GM23338 (cell line): ENCODE measurements at regions not wholly inside any gene's neighbourhood (a gene's known extent, or its start where the extent isn't known, plus 50 kb on each side); places are given as distances from the start of the nearest gene placed in this dataset.
"Not testable (repeated sequence)": the region's sequence is repeated elsewhere in the genome, so short reads cannot be mapped to it uniquely, and the experiment has no call there.

Source experiments
- ATAC-seq: fragments of 200-7000 bp; cut with Tn5 transposase; 3 replicates; pipeline ENCODE4 v1.9.1; 2020
- DNase-seq: peaks from one replicate; pipeline ENCODE4 v3.0.0-alpha.2; 2015; ENCODE audit warnings: low spot score
- H2AFZ ChIP-seq: fragments of 200-600 bp; sonication (generic); 2 replicates; pipeline ENCODE4 v1.8.0; 2016; ENCODE audit warnings: antibody characterized with exemption, mild to moderate bottlenecking, moderate library complexity
- H3F3A ChIP-seq: fragments of 200-600 bp; sonication (generic); replicated peaks from 2 replicates; pipeline ENCODE4 v1.8.0; 2017; ENCODE audit warnings: antibody characterized with exemption, mixed run types, low read depth
- H3K27ac ChIP-seq: fragments of 200-600 bp; sonication (generic); 2 replicates; pipeline ENCODE4 v1.6.1; 2016; ENCODE audit warnings: low read depth
- H3K27me3 ChIP-seq: fragments of 200-600 bp; sonication (generic); 2 replicates; pipeline ENCODE4 v1.8.0; 2016; ENCODE audit warnings: mild to moderate bottlenecking, mixed run types, moderate library complexity; ENCODE audit not compliant: insufficient read depth
- H3K36me3 ChIP-seq: fragments of 200-600 bp; sonication (generic); 2 replicates; pipeline ENCODE4 v1.8.0; 2016; ENCODE audit warnings: mild to moderate bottlenecking; ENCODE audit not compliant: insufficient read depth
- H3K4me1 ChIP-seq: fragments of 200-600 bp; sonication (generic); 2 replicates; pipeline ENCODE4 v1.8.0; 2016; ENCODE audit warnings: mild to moderate bottlenecking, moderate library complexity; ENCODE audit not compliant: insufficient read depth
- H3K4me2 ChIP-seq: fragments of 200-600 bp; sonication (generic); 2 replicates; pipeline ENCODE4 v1.7.1; 2017; ENCODE audit warnings: mixed run types
- H3K4me3 ChIP-seq: fragments of 200-600 bp; sonication (generic); 2 replicates; pipeline ENCODE4 v1.6.1; 2016; ENCODE audit warnings: mixed run types
- H3K79me2 ChIP-seq: fragments of 200-600 bp; sonication (generic); replicated peaks from 2 replicates; pipeline ENCODE4 v1.8.0; 2017; ENCODE audit warnings: mild to moderate bottlenecking; ENCODE audit not compliant: insufficient read depth
- H3K9me2 ChIP-seq: fragments of 200-600 bp; sonication (generic); 2 replicates; pipeline ENCODE4 v1.8.0; 2017; ENCODE audit not compliant: insufficient read depth
- H4K20me1 ChIP-seq: fragments of 200-600 bp; sonication (generic); replicated peaks from 2 replicates; pipeline ENCODE4 v1.8.0; 2017; ENCODE audit warnings: mild to moderate bottlenecking; ENCODE audit not compliant: insufficient read depth
- H3K27ac Mint-ChIP-seq: 2 replicates; pipeline ENCODE4 v1.8.0; 2020; ENCODE audit warnings: inconsistent platforms, mild to moderate bottlenecking, moderate library complexity, mixed read lengths
- H3K27me3 Mint-ChIP-seq: 3 replicates; pipeline ENCODE4 v1.8.0; 2022; ENCODE audit warnings: low read depth, mild to moderate bottlenecking, moderate library complexity, mixed read lengths, inconsistent platforms; ENCODE audit not compliant: insufficient read depth, poor library complexity
- H3K36me3 Mint-ChIP-seq: 3 replicates; pipeline ENCODE4 v1.8.0; 2021; ENCODE audit warnings: low read depth, mild to moderate bottlenecking, inconsistent platforms, moderate library complexity, mixed read lengths
- H3K4me1 Mint-ChIP-seq: 3 replicates; pipeline ENCODE4 v1.8.0; 2020; ENCODE audit warnings: mild to moderate bottlenecking, inconsistent platforms, mixed read lengths
- H3K4me3 Mint-ChIP-seq: 3 replicates; pipeline ENCODE4 v1.8.0; 2021; ENCODE audit warnings: moderate library complexity, mild to moderate bottlenecking, inconsistent platforms, mixed read lengths
- H3K9me3 Mint-ChIP-seq: 3 replicates; pipeline ENCODE4 v1.8.0; 2020; ENCODE audit warnings: moderate library complexity, mild to moderate bottlenecking, inconsistent platforms, mixed read lengths
- CREB1 ChIP-seq: fragments of 250-450 bp; sonication (Bioruptor Pico); IDR thresholded peaks from 2 replicates; pipeline ENCODE4 v1.5.0; 2020; ENCODE audit warnings: low read depth, mild to moderate bottlenecking, moderate library complexity
- JUNB ChIP-seq: IDR thresholded peaks from one replicate; pipeline ENCODE4 v1.6.1; 2016; ENCODE audit warnings: antibody characterized with exemption; ENCODE audit not compliant: unreplicated experiment
- NANOG ChIP-seq: IDR thresholded peaks from 2 replicates; pipeline ENCODE4 v1.6.1; 2016; ENCODE audit warnings: antibody characterized with exemption, borderline replicate concordance
- POLR2AphosphoS5 ChIP-seq: IDR thresholded peaks from 2 replicates; pipeline ENCODE4 v1.6.1; 2016; ENCODE audit warnings: antibody characterized with exemption, low read depth
- STAT1 ChIP-seq: IDR thresholded peaks from one replicate; pipeline ENCODE4 v1.6.1; 2016; ENCODE audit warnings: antibody characterized with exemption; ENCODE audit not compliant: unreplicated experiment
- ZNF114 ChIP-seq: fragments of 250-450 bp; sonication (Bioruptor Pico); IDR thresholded peaks from 2 replicates; pipeline ENCODE4 v1.5.0; 2020; ENCODE audit warnings: mild to moderate bottlenecking, moderate library complexity
- TF ChIP-seq, protein P1 (sequence below): fragments of 250-450 bp; sonication (Bioruptor Pico); IDR thresholded peaks from 2 replicates; pipeline ENCODE4 v1.5.0; 2020; ENCODE audit warnings: mild to moderate bottlenecking, moderate library complexity
- TF ChIP-seq, protein P2 (sequence below): IDR thresholded peaks from one replicate; pipeline ENCODE4 v1.6.1; 2018; ENCODE audit warnings: antibody characterized with exemption; ENCODE audit not compliant: unreplicated experiment
- TF ChIP-seq, protein P3 (sequence below), 2 experiments: fragments of 200-600 bp in 1 of 2; sonication (generic) in 1 of 2; conservative IDR thresholded peaks; 2 replicates each; pipeline versions ENCODE4 v1.5.1 to v1.6.1; 2016 to 2017; ENCODE audit warnings: antibody characterized with exemption in 2 of 2, low read depth in 2 of 2, mild to moderate bottlenecking in 2 of 2, moderate library complexity in 1 of 2

DNA sequence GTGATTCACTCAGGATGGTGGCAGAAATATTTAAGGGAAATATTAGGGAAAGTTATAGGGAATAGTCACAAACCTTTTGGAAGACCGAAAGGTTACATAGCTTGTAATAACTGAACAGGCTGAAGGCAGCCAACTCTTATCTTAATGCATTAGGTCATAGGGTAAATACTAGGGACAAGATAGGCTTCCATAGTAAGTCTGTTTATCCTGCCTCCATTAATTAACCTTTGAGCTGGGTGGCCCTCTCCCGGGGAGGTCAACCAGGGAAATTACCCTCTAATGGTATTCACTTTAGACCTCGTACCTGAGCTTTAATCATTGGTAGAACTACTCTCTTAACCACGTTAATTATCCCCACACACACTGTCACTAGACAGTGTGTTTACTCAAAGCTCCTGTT lies 981.8 kb downstream of the SLC16A7 start (continued):
- TF ChIP-seq, protein P1, sequence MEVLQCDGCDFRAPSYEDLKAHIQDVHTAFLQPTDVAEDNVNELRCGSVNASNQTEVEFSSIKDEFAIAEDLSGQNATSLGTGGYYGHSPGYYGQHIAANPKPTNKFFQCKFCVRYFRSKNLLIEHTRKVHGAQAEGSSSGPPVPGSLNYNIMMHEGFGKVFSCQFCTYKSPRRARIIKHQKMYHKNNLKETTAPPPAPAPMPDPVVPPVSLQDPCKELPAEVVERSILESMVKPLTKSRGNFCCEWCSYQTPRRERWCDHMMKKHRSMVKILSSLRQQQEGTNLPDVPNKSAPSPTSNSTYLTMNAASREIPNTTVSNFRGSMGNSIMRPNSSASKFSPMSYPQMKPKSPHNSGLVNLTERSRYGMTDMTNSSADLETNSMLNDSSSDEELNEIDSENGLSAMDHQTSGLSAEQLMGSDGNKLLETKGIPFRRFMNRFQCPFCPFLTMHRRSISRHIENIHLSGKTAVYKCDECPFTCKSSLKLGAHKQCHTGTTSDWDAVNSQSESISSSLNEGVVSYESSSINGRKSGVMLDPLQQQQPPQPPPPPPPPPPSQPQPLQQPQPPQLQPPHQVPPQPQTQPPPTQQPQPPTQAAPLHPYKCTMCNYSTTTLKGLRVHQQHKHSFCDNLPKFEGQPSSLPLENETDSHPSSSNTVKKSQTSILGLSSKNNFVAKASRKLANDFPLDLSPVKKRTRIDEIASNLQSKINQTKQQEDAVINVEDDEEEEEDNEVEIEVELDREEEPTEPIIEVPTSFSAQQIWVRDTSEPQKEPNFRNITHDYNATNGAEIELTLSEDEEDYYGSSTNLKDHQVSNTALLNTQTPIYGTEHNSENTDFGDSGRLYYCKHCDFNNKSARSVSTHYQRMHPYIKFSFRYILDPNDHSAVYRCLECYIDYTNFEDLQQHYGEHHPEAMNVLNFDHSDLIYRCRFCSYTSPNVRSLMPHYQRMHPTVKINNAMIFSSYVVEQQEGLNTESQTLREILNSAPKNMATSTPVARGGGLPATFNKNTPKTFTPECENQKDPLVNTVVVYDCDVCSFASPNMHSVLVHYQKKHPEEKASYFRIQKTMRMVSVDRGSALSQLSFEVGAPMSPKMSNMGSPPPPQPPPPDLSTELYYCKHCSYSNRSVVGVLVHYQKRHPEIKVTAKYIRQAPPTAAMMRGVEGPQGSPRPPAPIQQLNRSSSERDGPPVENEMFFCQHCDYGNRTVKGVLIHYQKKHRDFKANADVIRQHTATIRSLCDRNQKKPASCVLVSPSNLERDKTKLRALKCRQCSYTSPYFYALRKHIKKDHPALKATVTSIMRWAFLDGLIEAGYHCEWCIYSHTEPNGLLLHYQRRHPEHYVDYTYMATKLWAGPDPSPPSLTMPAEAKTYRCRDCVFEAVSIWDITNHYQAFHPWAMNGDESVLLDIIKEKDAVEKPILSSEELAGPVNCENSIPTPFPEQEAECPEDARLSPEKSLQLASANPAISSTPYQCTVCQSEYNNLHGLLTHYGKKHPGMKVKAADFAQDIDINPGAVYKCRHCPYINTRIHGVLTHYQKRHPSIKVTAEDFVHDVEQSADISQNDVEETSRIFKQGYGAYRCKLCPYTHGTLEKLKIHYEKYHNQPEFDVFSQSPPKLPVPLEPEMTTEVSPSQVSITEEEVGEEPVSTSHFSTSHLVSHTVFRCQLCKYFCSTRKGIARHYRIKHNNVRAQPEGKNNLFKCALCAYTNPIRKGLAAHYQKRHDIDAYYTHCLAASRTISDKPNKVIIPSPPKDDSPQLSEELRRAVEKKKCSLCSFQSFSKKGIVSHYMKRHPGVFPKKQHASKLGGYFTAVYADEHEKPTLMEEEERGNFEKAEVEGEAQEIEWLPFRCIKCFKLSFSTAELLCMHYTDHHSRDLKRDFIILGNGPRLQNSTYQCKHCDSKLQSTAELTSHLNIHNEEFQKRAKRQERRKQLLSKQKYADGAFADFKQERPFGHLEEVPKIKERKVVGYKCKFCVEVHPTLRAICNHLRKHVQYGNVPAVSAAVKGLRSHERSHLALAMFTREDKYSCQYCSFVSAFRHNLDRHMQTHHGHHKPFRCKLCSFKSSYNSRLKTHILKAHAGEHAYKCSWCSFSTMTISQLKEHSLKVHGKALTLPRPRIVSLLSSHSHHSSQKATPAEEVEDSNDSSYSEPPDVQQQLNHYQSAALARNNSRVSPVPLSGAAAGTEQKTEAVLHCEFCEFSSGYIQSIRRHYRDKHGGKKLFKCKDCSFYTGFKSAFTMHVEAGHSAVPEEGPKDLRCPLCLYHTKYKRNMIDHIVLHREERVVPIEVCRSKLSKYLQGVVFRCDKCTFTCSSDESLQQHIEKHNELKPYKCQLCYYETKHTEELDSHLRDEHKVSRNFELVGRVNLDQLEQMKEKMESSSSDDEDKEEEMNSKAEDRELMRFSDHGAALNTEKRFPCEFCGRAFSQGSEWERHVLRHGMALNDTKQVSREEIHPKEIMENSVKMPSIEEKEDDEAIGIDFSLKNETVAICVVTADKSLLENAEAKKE (CRISPR knock-in tag) = no peak
- TF ChIP-seq JUNB = no peak
- no peak for TF ChIP-seq ZNF114 (CRISPR knock-in tag)

DNA sequence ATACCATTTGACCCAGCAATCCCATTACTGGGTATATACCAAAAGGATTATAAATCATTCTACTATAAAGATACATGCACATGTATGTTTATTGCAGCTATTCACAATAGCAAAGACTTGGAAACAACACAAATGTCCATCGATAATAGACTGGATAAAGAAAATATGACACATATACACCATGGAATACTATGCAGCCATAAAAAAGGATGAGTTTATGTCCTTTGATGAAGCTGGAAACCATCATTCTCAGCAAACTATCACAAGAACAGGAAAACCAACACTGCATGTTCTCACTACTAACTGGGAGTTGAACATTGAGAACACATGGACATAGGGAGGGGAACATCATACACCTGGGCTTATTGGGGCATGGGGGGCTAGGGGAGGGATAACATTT lies 991.8 kb downstream of the SLC16A7 start:
- not testable (repeated sequence) for H3K9me2 ChIP-seq, H3K36me3 Mint-ChIP-seq, H3K27ac ChIP-seq, ATAC-seq, H4K20me1 ChIP-seq, H3K27me3 Mint-ChIP-seq, H3F3A ChIP-seq, H3K4me3 Mint-ChIP-seq, H3K4me3 ChIP-seq, DNase-seq, H3K27me3 ChIP-seq, H2AFZ ChIP-seq, H3K4me2 ChIP-seq, H3K36me3 ChIP-seq, H3K4me1 Mint-ChIP-seq, H3K27ac Mint-ChIP-seq, H3K4me1 ChIP-seq, H3K79me2 ChIP-seq
- H3K9me3 Mint-ChIP-seq = peaks cover 21% of the 10 kb centered on the region

DNA sequence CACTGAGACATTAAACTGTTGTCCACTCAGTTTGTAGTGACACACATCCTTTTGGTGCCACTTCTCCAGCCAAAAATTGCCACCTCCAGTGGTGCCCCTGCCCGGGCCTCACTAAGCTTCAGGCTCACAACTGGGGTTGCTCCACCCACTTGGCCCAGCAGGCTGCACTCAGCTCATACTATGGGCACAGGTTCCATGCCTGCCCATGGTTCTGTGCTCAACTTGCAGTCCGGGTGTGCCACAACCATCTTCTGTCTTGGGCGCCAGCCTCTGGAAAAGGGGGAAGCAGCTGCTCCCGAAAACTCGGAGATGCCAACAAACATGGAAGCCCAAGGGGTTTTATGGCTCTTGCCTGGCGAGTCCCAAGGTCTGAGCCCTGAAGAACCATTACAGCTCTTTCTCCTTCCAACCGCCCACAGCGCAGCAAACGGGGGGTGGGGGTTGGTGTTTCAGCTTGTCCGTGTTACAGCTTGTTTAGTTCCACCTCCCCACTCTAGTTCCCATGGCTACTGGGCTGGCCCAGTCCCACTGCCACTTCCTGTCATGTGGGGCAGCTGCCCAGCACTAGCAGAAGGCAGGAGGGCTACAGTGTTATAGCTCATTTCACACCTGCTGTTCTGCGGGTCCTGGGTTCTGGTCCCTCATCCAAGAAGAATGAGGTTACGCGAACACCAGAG lies 998.3 kb downstream of the SLC16A7 start:
- H3K36me3 Mint-ChIP-seq = peaks cover 21% of the 10 kb centered on the region
- TF ChIP-seq, protein P2, sequence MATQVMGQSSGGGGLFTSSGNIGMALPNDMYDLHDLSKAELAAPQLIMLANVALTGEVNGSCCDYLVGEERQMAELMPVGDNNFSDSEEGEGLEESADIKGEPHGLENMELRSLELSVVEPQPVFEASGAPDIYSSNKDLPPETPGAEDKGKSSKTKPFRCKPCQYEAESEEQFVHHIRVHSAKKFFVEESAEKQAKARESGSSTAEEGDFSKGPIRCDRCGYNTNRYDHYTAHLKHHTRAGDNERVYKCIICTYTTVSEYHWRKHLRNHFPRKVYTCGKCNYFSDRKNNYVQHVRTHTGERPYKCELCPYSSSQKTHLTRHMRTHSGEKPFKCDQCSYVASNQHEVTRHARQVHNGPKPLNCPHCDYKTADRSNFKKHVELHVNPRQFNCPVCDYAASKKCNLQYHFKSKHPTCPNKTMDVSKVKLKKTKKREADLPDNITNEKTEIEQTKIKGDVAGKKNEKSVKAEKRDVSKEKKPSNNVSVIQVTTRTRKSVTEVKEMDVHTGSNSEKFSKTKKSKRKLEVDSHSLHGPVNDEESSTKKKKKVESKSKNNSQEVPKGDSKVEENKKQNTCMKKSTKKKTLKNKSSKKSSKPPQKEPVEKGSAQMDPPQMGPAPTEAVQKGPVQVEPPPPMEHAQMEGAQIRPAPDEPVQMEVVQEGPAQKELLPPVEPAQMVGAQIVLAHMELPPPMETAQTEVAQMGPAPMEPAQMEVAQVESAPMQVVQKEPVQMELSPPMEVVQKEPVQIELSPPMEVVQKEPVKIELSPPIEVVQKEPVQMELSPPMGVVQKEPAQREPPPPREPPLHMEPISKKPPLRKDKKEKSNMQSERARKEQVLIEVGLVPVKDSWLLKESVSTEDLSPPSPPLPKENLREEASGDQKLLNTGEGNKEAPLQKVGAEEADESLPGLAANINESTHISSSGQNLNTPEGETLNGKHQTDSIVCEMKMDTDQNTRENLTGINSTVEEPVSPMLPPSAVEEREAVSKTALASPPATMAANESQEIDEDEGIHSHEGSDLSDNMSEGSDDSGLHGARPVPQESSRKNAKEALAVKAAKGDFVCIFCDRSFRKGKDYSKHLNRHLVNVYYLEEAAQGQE = no peak
- no peak for TF ChIP-seq STAT1
- TF ChIP-seq ZNF114 (CRISPR knock-in tag) = no peak
- TF ChIP-seq, protein P3, sequence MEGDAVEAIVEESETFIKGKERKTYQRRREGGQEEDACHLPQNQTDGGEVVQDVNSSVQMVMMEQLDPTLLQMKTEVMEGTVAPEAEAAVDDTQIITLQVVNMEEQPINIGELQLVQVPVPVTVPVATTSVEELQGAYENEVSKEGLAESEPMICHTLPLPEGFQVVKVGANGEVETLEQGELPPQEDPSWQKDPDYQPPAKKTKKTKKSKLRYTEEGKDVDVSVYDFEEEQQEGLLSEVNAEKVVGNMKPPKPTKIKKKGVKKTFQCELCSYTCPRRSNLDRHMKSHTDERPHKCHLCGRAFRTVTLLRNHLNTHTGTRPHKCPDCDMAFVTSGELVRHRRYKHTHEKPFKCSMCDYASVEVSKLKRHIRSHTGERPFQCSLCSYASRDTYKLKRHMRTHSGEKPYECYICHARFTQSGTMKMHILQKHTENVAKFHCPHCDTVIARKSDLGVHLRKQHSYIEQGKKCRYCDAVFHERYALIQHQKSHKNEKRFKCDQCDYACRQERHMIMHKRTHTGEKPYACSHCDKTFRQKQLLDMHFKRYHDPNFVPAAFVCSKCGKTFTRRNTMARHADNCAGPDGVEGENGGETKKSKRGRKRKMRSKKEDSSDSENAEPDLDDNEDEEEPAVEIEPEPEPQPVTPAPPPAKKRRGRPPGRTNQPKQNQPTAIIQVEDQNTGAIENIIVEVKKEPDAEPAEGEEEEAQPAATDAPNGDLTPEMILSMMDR (conservative IDR thresholded peaks at IDR 0.05; ENCODE audit: low read depth in 2 of 2) = no peak
- TF ChIP-seq POLR2AphosphoS5 = no peak
- TF ChIP-seq CREB1 (CRISPR knock-in tag) = no peak
- TF ChIP-seq NANOG = no peak

More for the DNA sequence above, 998.3 kb downstream of the SLC16A7 start:
- Histone ChIP-seq H3K9me2 (peaks cover 17% of the 10 kb centered on the region; the same call in 1 of the 2 replicates), H3K79me2 (no peaks in the 10 kb centered on the region), H3K4me1 (no peaks in the 10 kb centered on the region), H3K27ac (no peak overlapping the region), H3K36me3 (no peaks in the 10 kb centered on the region), H3K4me2 (no peak overlapping the region), H2AFZ (no peak overlapping the region), H3F3A (no peaks in the 10 kb centered on the region), H3K27me3 (no peaks in the 10 kb centered on the region), H4K20me1 (no peaks in the 10 kb centered on the region), H3K4me3 (no peak overlapping the region)
- no peaks in the 10 kb centered on the region for H3K27me3 Mint-ChIP-seq
- DNase-seq (no peak), ATAC-seq (no peak)
- H3K4me1 Mint-ChIP-seq = no peaks in the 10 kb centered on the region
- H3K9me3 Mint-ChIP-seq = peaks cover 25% of the 10 kb centered on the region
- H3K4me3 Mint-ChIP-seq = no peak overlapping the region
- no peak overlapping the region for H3K27ac Mint-ChIP-seq
